ENCODE measurements at regions not wholly inside any gene's neighbourhood (a gene's known extent, or its start where the extent isn't known, plus 50 kb on each side); places are given as distances from the start of the nearest gene placed in this dataset.

- intact Hi-C loops (cut with micrococcal nuclease), result no loop called here
- no peak for TF ChIP-seq CTCF (IDR thresholded peaks at IDR 0.05)
- peaks cover 13% of the 10 kb centered on the region for H3K9me3 Mint-ChIP-seq
- H3K36me3 Mint-ChIP-seq (ENCODE audit: low read depth), result no peaks in the 10 kb centered on the region
- H3K27me3 Mint-ChIP-seq, result no peaks in the 10 kb centered on the region
- DNase-seq (no peak), ATAC-seq (no peak)
- ChIA-PET CTCF (no interaction called here), POLR2A (no interaction called here)
- H3K4me3 Mint-ChIP-seq, result no peak overlapping the region
- no peak overlapping the region for H3K27ac Mint-ChIP-seq
- H3K4me1 Mint-ChIP-seq (ENCODE audit: low read depth), result no peaks in the 10 kb centered on the region
Measured at GRCh38 chr3:165451371-165452070, 255.3 kb upstream of the SLITRK3 start.

- Mint-ChIP-seq H3K9me3 (peaks cover 8% of the 10 kb centered on the region), H3K27ac (no peak overlapping the region), H3K27me3 (no peaks in the 10 kb centered on the region), H3K4me1 (ENCODE audit: low read depth) (no peaks in the 10 kb centered on the region), H3K4me3 (no peak overlapping the region), H3K36me3 (ENCODE audit: low read depth) (no peaks in the 10 kb centered on the region)
- POLR2A ChIA-PET, result interaction anchor here (0.7 kb wide), 1 partner anchor 918 kb away, joined by 3 read pairs; no protein-coding TSS in a partner anchor
- ATAC-seq, result no peak
- DNase-seq, result no peak
- intact Hi-C loops (cut with micrococcal nuclease), result no loop called here
- no peak for TF ChIP-seq CTCF (IDR thresholded peaks at IDR 0.05)
- CTCF ChIA-PET, result no interaction called here
Measured at GRCh38 chr3:165446555-165446954, 250.4 kb upstream of the SLITRK3 start.

GRCh38 chr3:165444745-165445144 is 248.6 kb upstream of the SLITRK3 start:
- Mint-ChIP-seq H3K9me3 (peaks cover 11% of the 10 kb centered on the region), H3K27me3 (no peaks in the 10 kb centered on the region), H3K4me3 (no peak overlapping the region), H3K4me1 (ENCODE audit: low read depth) (no peaks in the 10 kb centered on the region), H3K36me3 (ENCODE audit: low read depth) (no peaks in the 10 kb centered on the region), H3K27ac (no peak overlapping the region)
- no peak for TF ChIP-seq CTCF (IDR thresholded peaks at IDR 0.05)
- no peak for DNase-seq
- ChIA-PET CTCF (no interaction called here), POLR2A (no interaction called here)
- no peak for ATAC-seq
- intact Hi-C loops (cut with micrococcal nuclease), result no loop called here

- no peaks in the 10 kb centered on the region for H3K36me3 Mint-ChIP-seq (ENCODE audit: low read depth)
- TF ChIP-seq CTCF (IDR thresholded peaks at IDR 0.05), result no peak
- no peaks in the 10 kb centered on the region for H3K4me1 Mint-ChIP-seq (ENCODE audit: low read depth)
- peaks cover 10% of the 10 kb centered on the region for H3K9me3 Mint-ChIP-seq
- no peak overlapping the region for H3K27ac Mint-ChIP-seq
- no peaks in the 10 kb centered on the region for H3K27me3 Mint-ChIP-seq
- POLR2A ChIA-PET, result no interaction called here
- intact Hi-C loops (cut with micrococcal nuclease), result no loop called here
- CTCF ChIA-PET, result no interaction called here
- H3K4me3 Mint-ChIP-seq, result no peak overlapping the region
- DNase-seq (no peak), ATAC-seq (no peak)
Measured at GRCh38 chr3:165443664-165444063, 247.5 kb upstream of the SLITRK3 start.

- H3K27ac Mint-ChIP-seq, result no peak overlapping the region
- intact Hi-C loops (cut with micrococcal nuclease), result no loop called here
- peaks cover 6% of the 10 kb centered on the region for H3K9me3 Mint-ChIP-seq
- no peak overlapping the region for H3K4me3 Mint-ChIP-seq
- H3K27me3 Mint-ChIP-seq, result no peaks in the 10 kb centered on the region
- no peak for TF ChIP-seq CTCF (IDR thresholded peaks at IDR 0.05)
- no peaks in the 10 kb centered on the region for H3K36me3 Mint-ChIP-seq (ENCODE audit: low read depth)
- CTCF ChIA-PET, result no interaction called here
- DNase-seq (no peak), ATAC-seq (no peak)
- POLR2A ChIA-PET, result no interaction called here
- H3K4me1 Mint-ChIP-seq (ENCODE audit: low read depth), result no peaks in the 10 kb centered on the region
Measured at GRCh38 chr3:165442061-165442460, 245.9 kb upstream of the SLITRK3 start.
